IMR-90 (cell line): ENCODE measurements at regions not wholly inside any gene's neighbourhood (a gene's known extent, or its start where the extent isn't known, plus 50 kb on each side); places are given as distances from the start of the nearest gene placed in this dataset.

ENCODE experiments used
- ATAC-seq: fragments of 200-7000 bp; cut with Tn5 transposase; 2 replicates; pipeline ENCODE4 v1.9.1; 2020; ENCODE audit warnings: low read depth, mild to moderate bottlenecking, moderate library complexity
- BruUV-seq: library from RNA; stranded (reverse); fragments of 400-500 nt; replicated peaks from 2 replicates; lab custom pipeline; 2021; lab: Mats Ljungman, UMichigan
- CTCF ChIA-PET: fragments of 300-600 bp; formaldehyde crosslinking; extraction: SDS; loops from one replicate; lab custom pipeline; 2021; ENCODE audit warnings: antibody characterized with exemption; lab: Yijun Ruan, JAX
- POLR2A ChIA-PET: fragments of 300-600 bp; sonication (Branson Sonifier 250); formaldehyde crosslinking; loops from one replicate; lab custom pipeline; 2022; ENCODE audit warnings: antibody characterized with exemption; ENCODE audit not compliant: unreplicated experiment; lab: Charles Lee
- DNase-seq: peaks from one replicate; pipeline ENCODE4 v3.0.0; 2013
- H2AFZ ChIP-seq: replicated peaks from 2 replicates; pipeline ENCODE3; 2013; ENCODE audit warnings: low read length, mild to moderate bottlenecking; ENCODE audit not compliant: poor library complexity
- H2AK5ac ChIP-seq: 2 replicates; pipeline ENCODE4 v1.6.1; 2013; ENCODE audit warnings: low read depth, low read length, inconsistent platforms
- H2AK9ac ChIP-seq: replicated peaks from 2 replicates; pipeline ENCODE3; 2013; ENCODE audit warnings: mild to moderate bottlenecking, low read depth, low read length, moderate library complexity; ENCODE audit not compliant: poor library complexity
- H2BK120ac ChIP-seq: 2 replicates; pipeline ENCODE4 v1.6.1; 2013; ENCODE audit warnings: low read depth, low read length, inconsistent platforms
- H2BK15ac ChIP-seq: 3 replicates; pipeline ENCODE4 v1.6.1; 2013; ENCODE audit warnings: low read depth, low read length, inconsistent platforms
- H2BK20ac ChIP-seq: 2 replicates; pipeline ENCODE4 v1.6.1; 2013; ENCODE audit warnings: low read depth, mild to moderate bottlenecking, inconsistent platforms, low read length, moderate library complexity
- H2BK5ac ChIP-seq: 2 replicates; pipeline ENCODE4 v1.6.1; 2013; ENCODE audit warnings: mild to moderate bottlenecking, low read depth, low read length, inconsistent platforms; ENCODE audit not compliant: poor library complexity, severe bottlenecking
- H3K14ac ChIP-seq: replicated peaks from 2 replicates; pipeline ENCODE4 v1.6.1; 2013; ENCODE audit warnings: low read depth, low read length, inconsistent platforms
- H3K18ac ChIP-seq: 2 replicates; pipeline ENCODE4 v1.6.1; 2013; ENCODE audit warnings: low read depth, low read length, control low read depth
- H3K23ac ChIP-seq: 2 replicates; pipeline ENCODE4 v1.6.1; 2013; ENCODE audit warnings: low read depth, low read length, inconsistent platforms
- H3K27ac ChIP-seq: 2 replicates; pipeline ENCODE4 v1.5.1; 2013; ENCODE audit warnings: mild to moderate bottlenecking, control low read depth, low read length; ENCODE audit not compliant: insufficient read depth
- H3K27me3 ChIP-seq: 2 replicates; pipeline ENCODE4 v1.6.1; 2013; ENCODE audit warnings: low read length; ENCODE audit not compliant: control insufficient read depth, insufficient read depth
- H3K36me3 ChIP-seq: 2 replicates; pipeline ENCODE4 v1.6.1; 2013; ENCODE audit warnings: low read length, mixed read lengths; ENCODE audit not compliant: control insufficient read depth, insufficient read depth
- H3K4ac ChIP-seq: 2 replicates; pipeline ENCODE4 v1.6.1; 2013; ENCODE audit warnings: low read depth, low read length, inconsistent platforms
- H3K4me1 ChIP-seq: 2 replicates; pipeline ENCODE4 v1.6.1; 2013; ENCODE audit warnings: low read length, mixed read lengths; ENCODE audit not compliant: control insufficient read depth, insufficient read depth
- H3K4me2 ChIP-seq: 2 replicates; pipeline ENCODE4 v1.6.1; 2013; ENCODE audit warnings: low read depth, mild to moderate bottlenecking, control low read depth, low read length, moderate library complexity
- H3K4me3 ChIP-seq: 2 replicates; pipeline ENCODE4 v1.5.1; 2013; ENCODE audit warnings: low read depth, mild to moderate bottlenecking, control low read depth, low read length, moderate library complexity; ENCODE audit not compliant: insufficient read depth
- H3K56ac ChIP-seq: 2 replicates; pipeline ENCODE4 v1.6.1; 2013; ENCODE audit warnings: low read length, inconsistent platforms; ENCODE audit not compliant: insufficient read depth; ENCODE audit errors: extremely low read depth
- H3K79me1 ChIP-seq, 2 experiments: 2 replicates each; pipeline ENCODE4 v1.6.1; 2013; ENCODE audit warnings: low read length in 2 of 2, inconsistent platforms in 1 of 2, low read depth in 1 of 2
- H3K9ac ChIP-seq: 2 replicates; pipeline ENCODE4 v1.6.1; 2013; ENCODE audit warnings: low read depth, low read length, control low read depth
- H3K9me1 ChIP-seq: 2 replicates; pipeline ENCODE4 v1.6.1; 2013; ENCODE audit warnings: low read length, inconsistent platforms; ENCODE audit not compliant: insufficient read depth
- H3K9me3 ChIP-seq: 2 replicates; pipeline ENCODE4 v1.6.1; 2013; ENCODE audit warnings: low read length; ENCODE audit not compliant: control insufficient read depth, insufficient read depth
- H4K20me1 ChIP-seq: 2 replicates; pipeline ENCODE4 v1.6.1; 2013; ENCODE audit warnings: low read length, inconsistent platforms; ENCODE audit not compliant: insufficient read depth
- H4K5ac ChIP-seq: 2 replicates; pipeline ENCODE4 v1.6.1; 2013; ENCODE audit warnings: mild to moderate bottlenecking, low read depth, low read length, control low read depth
- H4K8ac ChIP-seq, 2 experiments: 2 replicates each; pipeline ENCODE4 v1.6.1; 2013; ENCODE audit warnings: low read depth in 2 of 2, low read length in 2 of 2, control low read depth in 1 of 2, inconsistent platforms in 1 of 2
- H4K91ac ChIP-seq: 2 replicates; pipeline ENCODE4 v1.6.1; 2013; ENCODE audit warnings: low read depth, low read length, inconsistent platforms; ENCODE audit not compliant: insufficient read depth
- BHLHE40 ChIP-seq: fragments of 150-350 bp; IDR thresholded peaks from 2 replicates; pipeline ENCODE4 v1.6.1; 2016; ENCODE audit warnings: mild to moderate bottlenecking, low read depth, low read length
- CEBPB ChIP-seq: IDR thresholded peaks from 2 replicates; pipeline ENCODE4 v1.6.1; 2012; ENCODE audit warnings: low read depth, low read length, improper control_type of control experiment
- CHD1 ChIP-seq: IDR thresholded peaks from 2 replicates; pipeline ENCODE4 v1.6.1; 2012; ENCODE audit warnings: low read depth, low read length, improper control_type of control experiment
- CTCF ChIP-seq: conservative IDR thresholded peaks from 2 replicates; pipeline ENCODE4 v1.5.1; 2012; ENCODE audit warnings: mild to moderate bottlenecking, low read depth, low read length, improper control_type of control experiment
- ELK1 ChIP-seq: fragments of 150-350 bp; IDR thresholded peaks from 2 replicates; pipeline ENCODE4 v1.6.1; 2016; ENCODE audit warnings: low read depth, mild to moderate bottlenecking, low read length, moderate library complexity, borderline replicate concordance
- FOS ChIP-seq: fragments of 150-350 bp; IDR thresholded peaks from 2 replicates; pipeline ENCODE4 v1.6.1; 2016; ENCODE audit warnings: low read depth, low read length
- MAFK ChIP-seq: IDR thresholded peaks from 2 replicates; pipeline ENCODE4 v1.6.1; 2012; ENCODE audit warnings: low read depth, low read length, improper control_type of control experiment
- MAZ ChIP-seq: IDR thresholded peaks from 2 replicates; pipeline ENCODE4 v1.6.1; 2012; ENCODE audit warnings: low read depth, mild to moderate bottlenecking, low read length, improper control_type of control experiment, moderate library complexity, borderline replicate concordance
- MXI1 ChIP-seq: IDR thresholded peaks from 2 replicates; pipeline ENCODE4 v1.6.1; 2012; ENCODE audit warnings: low read depth, mild to moderate bottlenecking, low read length, moderate library complexity, borderline replicate concordance
- NFE2L2 ChIP-seq: fragments of 150-350 bp; IDR thresholded peaks from 2 replicates; pipeline ENCODE4 v1.6.1; 2016; ENCODE audit warnings: low read depth, mild to moderate bottlenecking, low read length
- POLR2A ChIP-seq: IDR thresholded peaks from 2 replicates; pipeline ENCODE4 v1.6.1; 2012; ENCODE audit warnings: mild to moderate bottlenecking, low read depth, low read length
- RAD21 ChIP-seq: IDR thresholded peaks from 2 replicates; pipeline ENCODE4 v1.6.1; 2012; ENCODE audit warnings: low read length, improper control_type of control experiment
- RCOR1 ChIP-seq: IDR thresholded peaks from 2 replicates; pipeline ENCODE4 v1.6.1; 2012; ENCODE audit warnings: mild to moderate bottlenecking, low read length, improper control_type of control experiment; ENCODE audit not compliant: insufficient replicate concordance
- RFX5 ChIP-seq: IDR thresholded peaks from 2 replicates; pipeline ENCODE4 v1.8.0; 2012; ENCODE audit warnings: low read depth, mild to moderate bottlenecking, low read length, moderate library complexity
- SMC3 ChIP-seq: fragments of 150-350 bp; IDR thresholded peaks from 2 replicates; pipeline ENCODE4 v1.6.1; 2016; ENCODE audit warnings: low read depth, mild to moderate bottlenecking, antibody characterized with exemption, low read length, moderate library complexity
- dilution Hi-C: fragments of 300-500 bp; cut with HindIII; formaldehyde crosslinking; loops from one replicate; pipeline ENCODE4 v1.14.3; 2018; ENCODE audit warnings: low sequenced_read_pairs; ENCODE audit not compliant: unreplicated experiment
- in situ Hi-C: fragments of 300-500 bp; cut with MboI; formaldehyde crosslinking; loops from 3 replicates; pipeline ENCODE4 v1.14.3; 2019; ENCODE audit warnings: low sequenced_read_pairs, inconsistent platforms, mixed read lengths
- intact Hi-C: fragments of 100-400 bp; cut with micrococcal nuclease; formaldehyde crosslinking; loops from 2 replicates; pipeline ENCODE4 v1.10.0; 2022

- no peak overlapping the region for H3K9ac ChIP-seq
- H3K4me3 ChIP-seq, result no peak overlapping the region
- H3K79me1 ChIP-seq, result no peaks in the 10 kb centered on the region
- H3K23ac ChIP-seq, result no peak overlapping the region
- no peak overlapping the region for H3K14ac ChIP-seq
- H2AK5ac ChIP-seq, result no peak overlapping the region
- no peak overlapping the region for H2AK9ac ChIP-seq
- no peak overlapping the region for H3K56ac ChIP-seq
- ATAC-seq (no peak), DNase-seq (no peak)
- no peak overlapping the region for H3K18ac ChIP-seq
- H3K4me2 ChIP-seq, result no peak overlapping the region
- no peak overlapping the region for H3K27ac ChIP-seq
- BruUV-seq, result no TSS peak
- intact Hi-C loops (no loop called here), in situ Hi-C loops (no loop called here), dilution Hi-C loops (no loop called here)
- H3K27me3 ChIP-seq, result no peaks in the 10 kb centered on the region
- no peak overlapping the region for H2BK15ac ChIP-seq
- H4K8ac ChIP-seq, result no peak overlapping the region
- H2BK120ac ChIP-seq, result no peak overlapping the region
- H3K36me3 ChIP-seq, result no peaks in the 10 kb centered on the region
- no peak overlapping the region for H3K4ac ChIP-seq
- no peaks in the 10 kb centered on the region for H3K9me1 ChIP-seq
- H2BK20ac ChIP-seq, result no peak overlapping the region
- no peak overlapping the region for H2AFZ ChIP-seq
- H4K91ac ChIP-seq, result no peak overlapping the region
- 0 out of 2 replicates have a peak, but pooled peaks cover 3% of the 10 kb centered on the region for H3K9me3 ChIP-seq
- no peak for TF ChIP-seq MAZ
- no peak for TF ChIP-seq MAFK
- no peak for TF ChIP-seq RAD21
- no peak for TF ChIP-seq NFE2L2
- no peak for TF ChIP-seq RCOR1
- no peak for TF ChIP-seq SMC3
- no peak for TF ChIP-seq BHLHE40
- no peak for TF ChIP-seq CEBPB
- no peak for TF ChIP-seq RFX5
- TF ChIP-seq FOS, result no peak
- TF ChIP-seq CTCF, result no peak
- TF ChIP-seq CHD1, result no peak
- no peak for TF ChIP-seq ELK1
- no peak for TF ChIP-seq POLR2A
- TF ChIP-seq MXI1, result no peak
- H2BK5ac ChIP-seq, result no peak overlapping the region
- POLR2A ChIA-PET, result no interaction called here
- no peaks in the 10 kb centered on the region for H3K4me1 ChIP-seq
- CTCF ChIA-PET, result no interaction called here
- H4K5ac ChIP-seq, result no peak overlapping the region
- no peaks in the 10 kb centered on the region for H4K20me1 ChIP-seq
These were observed 400.2 kb downstream of the TLR4 start for GRCh38 chr9:118104363-118104762.
